GM08714 (cell line): ENCODE measurements at regions not wholly inside any gene's neighbourhood (a gene's known extent, or its start where the extent isn't known, plus 50 kb on each side); places are given as distances from the start of the nearest gene placed in this dataset.
"Not testable (repeated sequence)": the region's sequence is repeated elsewhere in the genome, so short reads cannot be mapped to it uniquely, and the experiment has no call there.

Experiments
- H3K4me3 ChIP-seq: fragments of 200-500 bp; sonication (Bioruptor generic); 2 replicates; pipeline ENCODE4 v1.5.1; 2014; ENCODE audit warnings: mild to moderate bottlenecking, low read length, inconsistent platforms
- ZNF274 ChIP-seq: IDR thresholded peaks from 2 replicates; pipeline ENCODE4 v1.6.1; 2012; ENCODE audit warnings: mild to moderate bottlenecking, low read depth, low read length

DNA sequence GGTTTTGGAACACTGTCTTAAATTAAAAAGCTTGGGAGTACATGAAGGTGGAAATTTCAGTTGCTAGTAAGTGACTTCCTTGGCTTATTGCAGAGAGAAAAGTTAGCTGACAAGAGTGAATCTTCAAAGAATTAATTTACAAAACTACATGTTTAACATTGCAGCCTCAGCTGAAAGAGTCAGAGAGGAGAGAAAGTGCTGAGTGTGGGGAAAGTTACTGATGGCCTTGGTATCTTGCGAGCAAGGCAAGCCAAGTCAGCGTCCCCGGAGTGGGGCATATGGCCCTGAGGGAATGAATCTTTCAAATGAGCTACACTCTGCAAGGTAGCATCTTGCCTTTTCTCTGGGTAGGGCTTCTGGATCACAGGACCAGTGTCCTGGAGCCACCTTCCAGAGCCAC is 131.3 kb downstream of the LPIN1 start:
- no peak for TF ChIP-seq ZNF274
- H3K4me3 ChIP-seq = no peak overlapping the region

DNA sequence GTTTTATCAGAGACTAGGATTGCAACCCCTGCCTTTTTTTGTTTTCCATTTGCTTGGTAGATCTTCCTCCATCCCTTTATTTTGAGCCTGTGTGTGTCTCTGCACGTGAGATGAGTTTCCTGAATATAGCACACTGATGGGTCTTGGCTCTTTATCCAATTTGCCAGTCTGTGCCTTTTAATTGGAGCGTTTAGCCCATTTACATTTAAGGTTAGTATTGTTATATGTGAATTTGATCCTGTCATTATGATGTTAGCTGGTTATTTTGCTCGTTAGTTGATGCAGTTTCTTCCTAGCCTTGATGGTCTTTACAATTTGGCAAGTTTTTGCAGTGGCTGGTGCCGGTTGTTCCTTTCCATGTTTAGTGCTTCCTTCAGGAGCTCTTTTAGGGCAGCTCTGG is 138.8 kb downstream of the LPIN1 start:
- H3K4me3 ChIP-seq = not testable (repeated sequence)

- not testable (repeated sequence) for H3K4me3 ChIP-seq
Measured at GRCh38 chr2:11886899-11887298, 140.5 kb downstream of the LPIN1 start.

DNA sequence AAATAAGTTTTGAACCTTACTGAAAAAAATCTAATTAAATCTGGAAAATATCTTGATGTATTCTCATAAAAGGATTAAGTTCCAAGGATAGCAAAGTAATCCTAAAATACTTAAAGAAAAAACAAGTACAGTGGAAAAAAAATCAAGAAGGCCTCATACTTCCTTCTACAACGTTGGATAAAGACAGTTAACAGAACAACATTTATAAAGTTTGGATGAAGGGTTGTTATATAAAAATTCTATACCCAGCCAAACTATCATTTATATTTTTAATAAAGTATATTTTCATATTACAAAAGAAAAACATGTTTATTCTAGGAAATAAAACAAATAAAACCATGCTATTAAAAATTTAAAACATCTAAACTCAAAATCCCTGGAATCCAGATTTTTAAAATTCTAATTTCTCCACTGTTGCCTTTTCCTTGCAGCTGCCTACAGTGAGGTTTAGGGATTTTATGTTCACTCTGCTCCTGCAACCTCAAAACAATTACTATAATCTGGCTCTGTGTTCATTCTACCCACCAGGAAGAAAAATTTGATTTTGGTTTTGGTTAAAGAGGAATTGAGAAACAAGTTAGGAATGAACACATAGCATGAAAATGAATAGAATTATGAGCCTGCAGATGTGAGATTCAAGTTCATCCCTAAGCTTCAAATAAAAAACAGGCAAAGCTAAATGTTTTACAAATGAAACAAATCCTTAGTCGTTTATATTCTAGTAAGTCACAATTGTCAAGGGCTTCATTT is 142.8 kb downstream of the LPIN1 start:
- TF ChIP-seq ZNF274 = no peak
- no peak overlapping the region for H3K4me3 ChIP-seq

- H3K4me3 ChIP-seq = no peak overlapping the region
- TF ChIP-seq ZNF274 = no peak
Measured at GRCh38 chr2:11889854-11890253, 143.4 kb downstream of the LPIN1 start.

DNA sequence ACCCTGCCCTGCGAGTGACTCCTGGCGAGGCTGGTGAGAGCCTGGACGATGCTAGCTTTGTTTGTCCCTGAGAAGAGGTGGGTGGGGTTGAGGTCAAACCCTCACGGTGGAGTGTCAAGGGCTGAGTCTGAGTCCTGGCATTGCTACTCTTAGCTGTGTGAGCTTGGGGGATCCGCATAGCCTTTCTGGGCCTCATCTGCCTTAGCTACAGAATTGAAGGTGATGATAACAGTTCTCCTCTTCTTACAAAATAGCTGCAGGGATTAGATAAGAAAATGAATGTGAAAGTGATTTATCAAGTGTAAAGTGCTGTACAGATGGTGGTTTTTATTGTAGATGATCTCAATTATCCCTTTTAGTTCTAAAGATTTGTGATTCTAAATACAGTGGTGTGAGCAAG is 144.6 kb downstream of the LPIN1 start:
- no peak for TF ChIP-seq ZNF274
- no peak overlapping the region for H3K4me3 ChIP-seq

DNA sequence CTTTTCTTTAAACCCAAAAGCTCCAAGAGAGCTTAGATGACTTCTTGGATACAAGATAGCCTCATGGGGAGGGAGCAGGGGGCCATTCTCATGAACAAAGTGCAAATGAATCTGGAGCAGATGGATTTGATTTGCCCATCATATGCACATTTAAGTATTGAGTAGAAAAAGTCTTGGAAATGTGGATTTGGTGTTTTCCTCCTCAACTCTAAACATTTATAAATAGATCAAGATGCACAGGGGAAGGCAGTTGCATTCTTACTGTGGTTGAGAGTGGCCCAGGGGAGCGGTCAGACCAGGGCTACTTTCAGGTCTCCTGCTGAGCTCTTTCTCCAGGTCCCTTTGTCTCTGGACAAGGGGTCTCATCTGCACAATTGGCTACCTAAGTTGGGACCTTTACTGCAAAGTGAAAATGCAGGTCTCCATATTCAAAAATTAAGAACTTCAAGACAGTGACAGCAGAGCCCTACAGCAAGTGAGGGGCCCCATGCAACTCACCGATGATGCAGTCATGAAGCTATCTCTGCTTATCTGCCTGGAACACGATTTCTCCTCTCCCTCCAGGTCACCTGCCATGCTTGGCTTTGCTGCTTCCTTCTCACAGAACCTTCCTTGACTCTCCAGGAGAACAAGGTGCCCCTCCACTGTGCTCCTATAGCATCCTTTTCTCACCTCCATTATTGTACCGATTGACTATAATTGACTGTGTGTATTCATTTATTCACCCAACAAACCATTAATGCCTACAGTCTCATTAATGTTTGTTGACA is 145.4 kb downstream of the LPIN1 start:
- no peak for TF ChIP-seq ZNF274
- H3K4me3 ChIP-seq = no peak overlapping the region

GRCh38 chr2:11896386-11896785 is 150.0 kb downstream of the LPIN1 start:
- TF ChIP-seq ZNF274 = no peak

DNA sequence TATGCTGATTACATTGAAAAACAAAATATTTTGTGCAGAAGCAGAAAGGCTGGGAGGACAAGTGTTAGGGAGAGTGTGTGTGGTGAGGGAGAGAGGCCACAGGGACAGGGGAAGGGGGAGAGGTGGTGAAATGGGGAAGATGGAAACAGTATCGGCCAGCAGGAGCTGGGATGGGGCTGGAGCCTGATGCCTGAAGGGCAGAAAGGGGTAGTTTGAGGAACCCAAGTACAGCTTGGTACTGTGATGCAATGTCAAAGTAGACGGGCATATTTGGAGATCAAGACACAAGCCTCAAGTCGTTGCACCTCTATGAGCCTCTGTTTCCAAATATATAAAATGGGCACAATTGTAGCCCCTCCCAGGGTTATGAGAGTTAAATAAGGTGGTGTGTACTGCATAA is 152.1 kb downstream of the LPIN1 start:
- TF ChIP-seq ZNF274 = no peak
- H3K4me3 ChIP-seq = no peak overlapping the region

More at GRCh38 chr2:11896386-11896785, 150.0 kb downstream of the LPIN1 start:
- no peak overlapping the region for H3K4me3 ChIP-seq

- no peak for TF ChIP-seq ZNF274
- no peak overlapping the region for H3K4me3 ChIP-seq
Measured at GRCh38 chr2:11899264-11899818, 152.9 kb downstream of the LPIN1 start.

GRCh38 chr2:11900891-11901290 is 154.5 kb downstream of the LPIN1 start:
- H3K4me3 ChIP-seq = not testable (repeated sequence)

- no peak for TF ChIP-seq ZNF274
Measured at GRCh38 chr2:11901351-11902069, 155.1 kb downstream of the LPIN1 start.

DNA sequence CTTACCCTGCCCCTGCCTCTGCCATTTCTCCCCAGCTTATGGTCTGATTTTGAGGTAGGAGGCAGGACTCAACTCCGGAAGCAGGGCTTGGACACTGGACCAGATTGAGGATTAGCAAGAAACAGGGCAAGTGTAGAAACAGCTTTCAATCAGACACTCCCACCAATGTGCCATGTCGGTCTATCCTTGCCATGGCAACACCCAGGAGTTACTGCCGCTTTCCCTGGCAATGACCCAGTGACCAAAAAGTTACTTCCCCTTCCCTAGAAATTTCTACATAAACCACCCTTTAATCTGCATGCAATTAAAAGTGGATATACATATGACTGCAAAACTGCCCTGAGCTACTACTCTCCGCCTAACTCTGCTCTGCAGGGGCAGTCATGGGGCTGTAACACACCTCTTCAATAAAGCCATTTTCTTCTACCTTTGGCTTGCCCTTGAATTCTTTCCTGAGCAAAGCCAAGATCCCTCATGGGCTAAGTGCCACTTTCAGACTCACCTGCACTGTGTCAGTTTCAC is 156.7 kb downstream of the LPIN1 start:
- no peak for TF ChIP-seq ZNF274
- no peak overlapping the region for H3K4me3 ChIP-seq

More at GRCh38 chr2:11901351-11902069, 155.1 kb downstream of the LPIN1 start:
- H3K4me3 ChIP-seq = no peak overlapping the region

DNA sequence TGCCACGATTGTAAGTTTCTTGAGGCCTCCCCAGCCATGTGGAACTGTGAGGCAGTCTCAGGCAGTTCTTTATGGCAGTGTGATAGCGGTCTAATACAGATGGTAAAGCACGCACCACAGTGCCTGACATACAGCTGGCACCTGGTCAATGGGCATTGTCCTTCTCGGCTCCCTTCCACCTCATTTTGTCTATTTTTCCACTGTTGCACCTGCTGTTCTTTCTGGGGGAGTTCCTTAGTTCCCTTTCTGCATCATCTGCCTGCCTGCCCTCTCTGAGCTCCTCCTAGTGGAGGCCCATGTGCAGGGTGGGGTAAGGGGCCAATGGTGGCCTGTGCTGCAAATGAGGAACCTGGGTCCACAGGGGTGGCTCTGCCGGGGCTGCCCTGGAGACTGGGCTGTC is 157.6 kb downstream of the LPIN1 start:
- no peak for TF ChIP-seq ZNF274
- no peak overlapping the region for H3K4me3 ChIP-seq
